ENCODE measurements at regions not wholly inside any gene's neighbourhood (a gene's known extent, or its start where the extent isn't known, plus 50 kb on each side); places are given as distances from the start of the nearest gene placed in this dataset.

- intact Hi-C loops (cut with micrococcal nuclease), result no loop called here
Observed at GRCh38 chr4:73929278-73929677, 52.5 kb downstream of the PF4 start.

GRCh38 chr4:73923631-73923937 is 54.4 kb downstream of the CXCL1 start:
- intact Hi-C loops (cut with micrococcal nuclease), result loop anchor here (2.0 to 5.0 kb wide), 2 partner anchors 191 to 261 kb away; no protein-coding TSS in a partner anchor

GRCh38 chr4:73922766-73923630 is 53.8 kb downstream of the CXCL1 start:
- intact Hi-C loops (cut with micrococcal nuclease), result loop anchor here (2.0 to 5.0 kb wide), 2 partner anchors 191 to 260 kb away; no protein-coding TSS in a partner anchor

GRCh38 chr4:73922317-73922716 is 53.1 kb downstream of the CXCL1 start:
- intact Hi-C loops (cut with micrococcal nuclease), result loop anchor here (2.0 to 5.0 kb wide), 2 partner anchors 190 to 260 kb away; no protein-coding TSS in a partner anchor
